ENCODE measurements at regions not wholly inside any gene's neighbourhood (a gene's known extent, or its start where the extent isn't known, plus 50 kb on each side); places are given as distances from the start of the nearest gene placed in this dataset.
"Not testable (repeated sequence)": the region's sequence is repeated elsewhere in the genome, so short reads cannot be mapped to it uniquely, and the experiment has no call there.

DNA sequence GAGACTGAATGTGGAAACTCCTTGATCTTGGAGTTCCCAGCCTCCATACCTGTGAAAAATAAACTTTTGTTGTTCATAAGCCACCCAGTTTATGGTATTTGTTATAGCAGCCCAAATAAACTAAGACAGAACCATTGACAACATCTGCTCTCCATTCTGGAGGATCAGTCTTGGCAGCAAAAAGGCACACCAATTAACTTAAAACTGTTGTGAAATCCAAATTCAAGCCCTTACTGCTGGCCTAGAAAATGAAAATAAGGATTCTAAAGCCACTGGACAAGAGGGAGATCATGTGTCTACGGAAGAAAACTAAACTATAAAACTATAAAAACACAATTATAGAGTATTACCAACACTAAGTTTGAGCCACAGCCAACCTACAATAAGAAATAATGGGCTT, 172.1 kb upstream of the RNPC3 start:
- DNase-seq (ENCODE audit: low spot score), result no peak
- no peak for FAIRE-seq

DNA sequence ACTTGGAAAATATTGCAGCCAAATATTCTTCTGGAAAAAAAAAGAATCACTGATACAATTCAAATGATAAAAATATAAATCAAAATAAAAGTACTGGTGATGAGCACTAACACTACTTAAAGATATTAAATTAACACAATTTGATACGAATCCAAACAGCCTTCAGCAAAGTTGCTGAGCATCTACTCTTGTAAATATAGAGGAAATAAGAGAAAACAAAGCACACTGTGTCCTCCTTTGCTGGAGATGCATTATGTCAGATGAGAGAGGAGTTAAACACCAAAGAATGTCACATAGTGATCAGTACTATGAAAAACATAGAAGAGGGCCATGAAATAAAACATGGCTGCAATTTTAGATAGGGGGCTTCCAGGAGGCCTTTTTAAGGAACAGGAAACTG, 177.4 kb upstream of the RNPC3 start:
- FAIRE-seq (no peak), DNase-seq (ENCODE audit: low spot score) (no peak)

DNA sequence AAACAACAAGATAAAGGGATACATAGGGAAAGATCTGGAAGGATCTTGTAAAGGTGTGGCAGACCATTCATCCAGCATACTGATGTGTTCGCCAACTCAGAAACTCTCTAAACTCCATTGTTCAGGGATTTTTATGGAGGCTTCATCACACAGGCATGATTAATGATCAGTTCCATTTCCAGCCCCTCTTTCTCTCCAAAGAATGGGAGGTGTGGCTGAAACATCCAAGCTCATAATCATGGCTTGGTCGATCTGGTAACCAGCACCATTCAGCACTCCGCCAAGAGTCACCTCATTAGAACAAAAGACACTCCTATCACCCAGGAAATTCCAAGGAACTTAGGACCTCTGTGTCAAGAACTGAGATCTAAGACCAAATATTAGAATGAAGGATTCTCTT, 180.6 kb upstream of the RNPC3 start:
- no peak for DNase-seq (ENCODE audit: low spot score)
- FAIRE-seq, result no peak

DNA sequence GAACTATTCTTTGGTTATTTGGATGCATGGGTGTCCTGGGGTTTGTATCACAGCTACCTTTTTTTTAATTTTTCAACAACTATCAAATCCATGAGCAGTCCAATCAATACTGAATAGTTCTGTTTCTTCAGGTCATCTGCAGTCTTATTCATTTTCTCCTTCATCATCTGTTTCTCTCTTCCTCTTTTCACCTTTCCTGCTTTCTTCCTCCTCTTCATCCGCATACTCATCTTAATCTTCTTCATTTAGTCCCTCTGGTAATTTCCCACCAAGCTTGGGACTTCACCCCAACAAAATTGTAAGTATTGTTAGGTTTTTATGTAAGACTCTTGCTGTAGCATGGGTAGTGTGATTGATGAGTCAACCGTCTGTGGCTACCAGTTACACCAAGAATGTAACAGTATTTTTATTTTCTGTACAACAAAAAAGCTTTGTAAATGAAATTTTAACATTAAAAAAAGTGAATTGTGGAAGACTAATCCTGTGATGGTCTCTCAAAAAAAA, 184.1 kb upstream of the RNPC3 start:
- DNase-seq (ENCODE audit: low spot score) (no peak), FAIRE-seq (no peak)

DNA sequence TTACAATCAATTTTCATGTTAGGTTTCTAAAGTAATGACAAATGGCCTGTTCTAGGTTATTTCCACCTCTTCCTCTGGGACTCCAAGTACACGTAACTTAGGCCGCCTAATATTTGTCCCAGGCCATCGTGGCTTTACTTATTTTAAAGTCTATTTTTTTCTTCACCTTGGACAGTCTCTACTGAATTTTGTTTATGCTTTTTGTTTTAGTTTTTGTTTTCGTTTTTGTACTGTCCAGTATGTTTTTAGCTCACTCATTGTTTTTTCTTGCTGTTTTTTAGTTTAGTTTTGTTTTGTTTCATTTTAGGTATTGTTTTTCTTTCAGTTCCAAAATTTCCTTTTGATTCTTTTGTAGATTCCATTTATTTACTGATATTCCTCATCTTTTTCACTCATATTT, 187.7 kb upstream of the RNPC3 start:
- DNase-seq (ENCODE audit: low spot score) (no peak), FAIRE-seq (no peak)

DNA sequence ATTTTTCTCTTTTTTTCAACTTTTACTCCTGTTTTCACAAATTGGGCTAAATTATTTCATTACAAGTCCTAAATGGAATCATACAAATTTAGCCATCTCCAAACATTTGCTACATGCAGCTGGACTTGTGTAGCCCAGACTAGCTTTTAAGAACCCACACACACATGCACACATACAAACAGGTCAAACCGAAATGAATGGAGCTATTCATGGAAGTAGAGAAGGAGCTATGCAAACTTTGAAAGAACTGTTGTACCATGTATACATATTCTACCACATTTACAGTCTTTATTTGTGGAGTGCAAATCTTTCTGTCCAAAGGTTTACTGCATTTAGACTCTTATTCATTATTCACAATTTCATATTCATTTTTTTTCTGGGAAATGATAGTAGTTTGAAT, 189.1 kb upstream of the RNPC3 start:
- DNase-seq (ENCODE audit: low spot score) (no peak), FAIRE-seq (no peak)

DNA sequence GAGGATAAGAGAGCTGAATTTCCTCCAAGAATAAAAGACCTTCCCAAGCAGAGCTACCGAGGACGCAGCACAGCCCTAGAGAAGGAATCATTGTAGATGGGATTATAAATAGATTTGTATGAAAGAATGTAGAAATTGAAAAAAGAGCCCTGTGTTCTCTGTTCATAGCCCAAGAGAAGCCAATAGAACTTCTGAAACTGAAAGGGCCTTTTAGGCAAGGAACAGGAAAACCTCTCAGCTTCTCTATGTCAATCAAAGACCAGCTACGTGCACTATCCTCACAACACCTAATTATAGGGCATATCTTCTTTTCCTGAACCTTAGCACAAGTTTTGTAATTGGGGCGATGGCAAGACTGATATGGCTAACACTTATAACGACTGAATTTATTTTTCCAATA, 192.4 kb upstream of the RNPC3 start:
- no peak for FAIRE-seq
- no peak for DNase-seq (ENCODE audit: low spot score)

DNA sequence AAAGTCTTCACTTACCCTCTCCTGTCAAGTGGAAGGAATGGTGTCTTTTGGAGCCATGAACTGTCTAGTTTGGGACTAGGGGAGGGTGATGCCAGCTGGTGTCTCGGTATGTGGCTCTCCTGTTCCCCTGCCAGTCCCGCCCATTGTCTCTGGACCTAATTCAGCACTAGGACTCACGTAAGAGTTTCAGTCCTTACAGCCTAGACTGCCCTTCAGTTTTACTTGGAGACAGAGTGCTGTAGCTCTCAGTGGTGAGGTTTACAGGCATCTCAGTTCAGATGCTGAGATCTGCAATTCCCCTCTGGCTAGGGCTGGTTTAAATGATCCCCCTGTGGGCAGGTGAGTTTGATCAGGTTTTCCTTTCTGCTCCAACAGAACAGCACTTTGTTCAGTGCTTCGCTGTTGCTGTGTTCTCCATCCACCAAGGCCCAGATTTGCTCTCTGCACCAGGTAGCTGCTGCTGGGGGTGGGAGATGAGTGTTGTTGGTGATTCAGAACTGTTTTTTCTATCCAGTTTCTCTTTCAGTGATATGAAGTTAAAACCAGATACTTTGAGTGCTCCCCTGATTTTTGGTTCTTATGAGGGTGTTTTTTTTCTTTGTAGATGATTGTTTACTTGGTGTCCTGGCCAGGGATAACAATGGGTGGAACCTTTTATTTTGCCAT, 198.3 kb upstream of the RNPC3 start:
- FAIRE-seq (no peak), DNase-seq (ENCODE audit: low spot score) (no peak)

DNA sequence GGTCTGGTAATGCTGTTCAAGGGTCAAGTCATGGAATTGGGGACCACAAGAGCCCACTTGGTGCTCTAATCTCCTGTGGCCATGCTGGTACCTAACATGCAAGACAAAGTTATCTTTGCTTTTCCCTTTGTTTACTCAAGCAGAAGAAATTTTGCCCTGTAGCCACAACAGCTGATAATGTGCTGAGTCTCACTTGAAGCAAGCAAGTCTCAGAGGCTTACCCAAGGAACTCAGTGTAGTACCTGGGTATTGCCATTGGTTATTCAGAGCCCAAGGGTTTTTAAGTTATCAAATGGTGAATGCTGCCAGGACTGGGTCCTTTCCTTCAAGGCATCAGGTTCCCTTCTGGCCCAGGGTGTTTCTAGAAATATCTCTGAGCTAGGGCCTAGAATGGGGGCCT, 198.9 kb upstream of the RNPC3 start:
- FAIRE-seq (no peak), DNase-seq (ENCODE audit: low spot score) (no peak)

DNA sequence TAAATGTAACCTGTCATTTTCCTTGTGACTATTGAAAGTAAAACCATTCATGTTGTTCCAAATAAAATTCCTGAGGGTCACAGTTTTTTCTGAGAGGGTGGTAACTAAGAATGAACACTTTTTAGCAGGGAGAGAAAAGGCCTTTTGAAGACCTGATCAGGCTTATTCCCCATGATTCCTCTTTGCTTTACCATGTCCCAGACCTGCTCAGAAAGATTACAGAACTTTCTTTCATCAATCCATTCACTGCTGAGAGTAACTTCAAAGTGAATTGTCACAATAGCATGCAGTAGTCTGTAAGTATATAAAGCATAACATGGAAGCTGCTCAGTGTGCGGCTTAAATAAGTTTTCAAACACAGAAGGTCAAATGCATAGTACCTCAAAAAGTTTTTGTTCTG, 201.5 kb upstream of the COL11A1 start:
- no peak for FAIRE-seq

DNA sequence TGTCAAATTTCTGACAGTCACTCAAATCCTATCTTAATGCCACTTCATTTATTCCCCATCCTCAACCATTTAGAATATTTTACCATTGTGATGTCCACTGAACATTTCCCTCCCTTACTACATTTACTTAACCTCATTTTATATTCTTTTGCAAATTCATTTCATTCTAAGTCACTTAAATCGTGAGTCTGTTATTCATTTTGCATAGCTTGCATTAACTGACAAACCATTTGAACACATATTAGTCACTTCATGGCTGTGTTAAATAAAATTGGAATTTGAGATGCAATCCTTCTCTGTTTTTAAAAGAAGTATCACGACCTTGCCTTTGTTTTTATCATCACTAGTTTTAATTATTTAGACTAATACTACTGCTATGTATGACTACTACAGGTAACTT, 199.4 kb upstream of the COL11A1 start:
- FAIRE-seq, result no peak
- no peak for DNase-seq (ENCODE audit: low spot score)

More for the DNA sequence above, 201.5 kb upstream of the COL11A1 start:
- DNase-seq (ENCODE audit: low spot score), result no peak

DNA sequence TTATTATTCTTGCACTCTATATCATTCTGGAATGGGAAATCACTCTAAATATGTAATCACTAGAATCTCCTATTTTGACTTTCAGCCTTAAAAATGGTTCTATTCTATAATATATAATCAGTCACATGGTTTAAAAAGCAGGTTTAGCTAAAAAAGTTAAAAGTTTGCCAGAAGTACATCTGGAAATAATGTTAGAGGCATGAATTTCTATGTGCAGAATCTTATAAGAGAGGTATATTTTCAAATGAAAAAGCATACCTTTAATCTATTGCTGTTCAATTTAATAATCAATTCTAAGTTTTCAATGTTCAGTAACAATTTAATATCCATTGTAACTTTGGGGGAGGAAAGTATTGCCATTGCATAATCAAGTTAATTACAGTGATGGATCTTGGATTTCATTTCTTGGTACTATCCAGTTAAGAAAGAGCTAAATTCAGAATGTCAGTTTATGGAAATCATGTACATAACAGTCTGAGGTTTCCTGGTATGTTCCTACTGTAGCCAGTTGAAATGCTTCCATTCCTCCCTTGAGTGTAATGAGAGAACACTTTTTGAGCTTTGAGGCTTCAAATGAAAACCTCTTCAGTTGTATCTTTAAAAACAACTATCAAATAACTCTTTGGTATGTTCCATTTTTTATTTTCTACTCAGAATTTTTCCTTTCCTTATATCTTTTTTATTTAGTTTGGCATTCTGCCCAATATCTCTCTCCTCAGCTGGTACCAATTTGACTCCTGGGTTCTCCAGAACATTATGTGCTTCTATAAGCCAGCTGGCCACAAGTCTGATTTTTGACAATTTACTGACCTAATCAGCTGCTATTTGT, 175.7 kb upstream of the COL11A1 start:
- DNase-seq (ENCODE audit: low spot score), result no peak
- no peak for FAIRE-seq

DNA sequence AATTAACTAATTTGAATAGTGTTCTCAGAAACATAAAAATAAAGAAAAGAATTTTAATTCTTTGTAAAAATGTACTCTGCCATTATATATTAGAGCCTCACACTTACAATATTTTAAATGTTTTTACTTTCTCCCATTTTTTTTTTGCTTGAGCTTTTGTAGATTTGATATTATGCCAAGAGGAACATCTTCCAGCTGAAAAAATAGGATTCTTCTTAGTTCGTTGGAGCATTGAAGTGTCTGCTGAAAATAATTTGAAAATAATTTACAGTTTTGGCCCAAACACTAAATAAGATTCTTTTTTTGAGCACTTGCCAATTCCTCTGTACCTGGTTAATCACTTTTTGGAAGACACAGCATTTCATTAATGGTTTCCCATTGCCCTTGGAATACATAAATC, 175.0 kb upstream of the COL11A1 start:
- FAIRE-seq, result no peak
- DNase-seq (ENCODE audit: low spot score), result no peak

DNA sequence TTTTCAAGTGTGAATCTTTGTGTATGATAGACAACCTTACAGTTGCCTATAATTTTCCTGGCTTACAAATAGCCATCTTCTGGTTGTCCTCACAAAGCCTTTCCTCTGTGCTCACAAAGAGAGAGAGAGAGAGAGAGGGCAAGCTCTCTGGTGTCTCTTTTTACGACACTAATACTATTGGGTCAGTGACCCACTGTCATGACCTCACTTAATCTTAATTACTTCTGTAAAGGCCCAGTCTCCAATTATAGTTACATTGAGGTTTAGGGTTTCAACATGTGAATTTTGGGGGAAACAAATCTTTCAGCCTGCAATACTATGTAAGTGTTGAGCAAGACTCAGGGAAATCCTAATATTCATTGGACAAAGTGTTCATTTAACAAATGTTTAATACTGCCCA, 167.4 kb upstream of the COL11A1 start:
- FAIRE-seq (no peak), DNase-seq (ENCODE audit: low spot score) (no peak)

DNA sequence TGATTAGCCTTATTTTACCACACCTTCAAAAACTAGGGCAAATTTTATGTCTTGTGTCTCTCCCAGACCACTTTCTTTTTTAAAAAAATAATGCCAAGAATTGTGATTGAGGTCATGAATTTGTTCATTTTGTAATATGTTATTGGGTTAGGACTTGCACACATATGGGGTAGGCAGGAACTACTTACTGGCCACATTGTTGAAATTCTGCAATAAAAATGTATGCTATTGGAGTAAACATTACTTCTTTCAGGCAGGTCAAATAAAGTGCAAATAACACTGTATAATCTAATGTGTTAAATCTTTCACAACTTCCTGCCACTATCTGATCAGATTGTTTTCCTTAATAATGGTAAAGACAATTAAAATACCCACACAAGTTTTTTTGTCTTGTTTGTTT, 166.6 kb upstream of the COL11A1 start:
- DNase-seq (ENCODE audit: low spot score) (no peak), FAIRE-seq (no peak)

DNA sequence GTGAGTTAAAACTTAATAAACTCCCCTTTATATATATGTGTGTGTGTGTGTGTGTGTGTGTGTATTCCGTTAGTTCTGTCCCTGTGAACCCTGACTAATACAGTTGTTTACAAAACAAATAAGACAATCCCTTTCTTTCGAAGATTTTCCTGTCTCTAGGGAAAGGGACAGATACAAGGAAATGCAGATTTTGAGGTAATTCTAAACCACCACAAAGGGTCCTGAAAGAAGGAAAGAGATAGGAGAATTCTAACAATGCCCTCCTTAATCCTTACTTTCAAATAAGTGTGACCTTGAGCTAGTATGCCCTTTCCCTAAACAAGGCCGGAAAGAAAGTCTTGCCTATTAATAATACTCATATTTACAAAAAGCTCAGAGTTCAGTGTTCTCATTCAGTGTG, 164.8 kb upstream of the COL11A1 start:
- no peak for DNase-seq (ENCODE audit: low spot score)

DNA sequence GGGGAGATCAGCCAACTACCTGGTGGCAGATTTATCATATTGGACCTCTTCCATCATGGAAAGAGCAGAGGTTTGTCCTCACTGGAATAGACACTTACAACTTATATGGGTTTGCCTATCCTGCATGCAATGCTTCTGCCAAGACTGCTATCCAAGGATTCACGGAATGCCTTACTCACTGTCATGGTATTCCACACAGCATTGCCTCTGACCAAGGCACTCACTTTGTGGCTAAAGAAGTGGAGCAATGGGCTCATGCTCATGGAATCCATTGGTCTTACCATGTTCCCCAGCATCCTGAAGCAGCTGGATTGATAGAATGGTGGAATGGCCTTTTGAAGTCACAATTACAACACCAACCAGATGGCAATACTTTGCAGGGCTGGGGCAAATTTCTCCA, 163.1 kb upstream of the COL11A1 start:
- not testable (repeated sequence) for FAIRE-seq
- DNase-seq (ENCODE audit: low spot score), result peak; percentile 12

More for the DNA sequence above, 164.8 kb upstream of the COL11A1 start:
- FAIRE-seq, result no peak

DNA sequence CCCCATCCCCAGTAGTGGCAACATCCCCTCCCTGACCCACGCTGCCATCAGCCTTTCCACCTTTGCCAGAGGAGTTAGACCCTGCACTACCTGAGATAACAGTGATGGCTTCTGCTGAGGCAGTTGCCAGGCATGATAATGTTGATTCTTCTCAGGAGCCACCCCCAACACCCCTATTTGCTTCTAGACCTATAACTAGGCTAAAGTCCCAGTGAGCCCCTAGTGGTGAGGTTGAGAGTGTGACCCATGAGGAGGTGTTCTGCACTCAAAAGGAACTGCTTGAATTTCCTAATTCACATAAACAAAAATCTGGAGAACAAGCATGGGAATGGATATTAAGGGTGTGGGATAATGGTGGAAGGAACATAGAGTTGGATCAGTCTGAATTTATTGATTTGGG, 159.6 kb upstream of the COL11A1 start:
- DNase-seq (ENCODE audit: low spot score), result no peak
- no peak for FAIRE-seq

DNA sequence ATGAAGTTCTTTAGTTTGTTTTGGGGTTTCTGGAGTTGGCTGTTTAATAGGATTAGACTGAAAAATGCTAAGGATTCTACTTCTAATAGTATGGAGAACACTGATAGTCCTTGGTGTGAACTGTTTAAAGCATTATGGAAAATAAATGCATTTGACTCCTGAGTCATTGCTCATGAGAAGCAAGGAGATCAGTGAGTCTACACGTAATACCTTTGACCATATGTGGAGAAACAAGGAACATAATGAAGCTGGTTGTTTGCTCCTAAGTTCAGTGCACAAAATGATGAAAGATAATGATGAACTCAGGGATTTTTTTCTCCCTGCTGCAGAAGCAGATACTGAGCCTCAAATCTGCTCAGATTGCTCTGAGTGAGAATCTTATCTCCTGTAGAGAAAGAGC, 158.9 kb upstream of the COL11A1 start:
- no peak for FAIRE-seq
- no peak for DNase-seq (ENCODE audit: low spot score)

DNA sequence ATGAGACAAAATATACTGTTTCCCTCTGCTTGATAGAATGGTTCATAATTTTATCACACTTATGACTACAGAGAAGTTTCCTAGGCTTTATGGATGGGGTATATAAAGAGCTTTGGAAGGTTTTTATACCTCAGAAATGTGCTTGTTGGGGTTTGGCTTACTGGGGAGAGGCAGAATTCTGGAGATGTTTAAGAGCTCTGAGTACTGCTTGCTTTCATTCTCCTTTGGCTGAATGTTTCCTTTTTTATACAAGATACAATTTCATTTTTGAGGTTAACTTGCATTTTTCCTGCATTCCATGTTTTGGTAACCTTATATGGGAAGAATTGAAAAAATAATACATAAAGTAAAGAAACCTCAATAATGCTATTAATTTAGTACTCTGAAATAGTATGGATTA, 157.7 kb upstream of the COL11A1 start:
- no peak for DNase-seq (ENCODE audit: low spot score)
- no peak for FAIRE-seq

DNA sequence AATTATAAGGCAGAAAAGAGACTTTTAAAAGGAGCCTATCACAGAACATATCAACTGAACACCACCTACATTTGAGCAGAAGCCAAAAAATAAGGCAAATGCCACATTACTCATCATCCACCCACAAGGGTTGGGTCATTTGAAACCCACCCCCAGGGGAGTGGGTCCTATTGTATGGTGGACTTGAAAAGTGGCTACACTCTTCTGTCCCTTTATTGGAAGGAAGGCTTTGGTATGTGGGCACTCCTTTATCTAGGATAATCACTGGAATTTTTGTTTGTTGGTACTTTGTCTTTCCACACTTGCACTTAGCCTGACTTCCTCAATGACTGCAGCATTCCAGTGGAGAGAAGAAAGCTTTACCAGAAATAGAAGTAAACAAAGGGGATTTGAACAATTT, 157.2 kb upstream of the COL11A1 start:
- FAIRE-seq (no peak), DNase-seq (ENCODE audit: low spot score) (peak; percentile 38)

DNA sequence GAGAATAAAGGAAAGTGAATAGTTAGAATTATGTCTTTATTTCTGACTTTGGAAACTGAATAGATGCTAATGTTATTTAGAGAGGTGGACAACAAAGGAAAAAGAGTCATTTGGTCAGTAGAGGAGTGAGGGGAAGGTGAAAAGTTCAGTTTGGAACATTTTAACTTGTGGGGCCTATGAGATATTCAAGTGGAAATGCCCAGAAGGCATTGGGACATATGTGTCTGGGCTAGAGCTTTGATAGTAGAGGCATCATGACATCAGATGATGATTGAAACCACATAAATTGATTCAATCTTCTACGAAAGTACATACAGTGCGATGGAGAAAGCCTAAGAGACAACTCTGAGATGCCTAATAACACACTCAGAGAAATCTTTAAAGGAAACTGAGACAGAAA, 151.7 kb upstream of the COL11A1 start:
- no peak for DNase-seq (ENCODE audit: low spot score)
- FAIRE-seq, result no peak

DNA sequence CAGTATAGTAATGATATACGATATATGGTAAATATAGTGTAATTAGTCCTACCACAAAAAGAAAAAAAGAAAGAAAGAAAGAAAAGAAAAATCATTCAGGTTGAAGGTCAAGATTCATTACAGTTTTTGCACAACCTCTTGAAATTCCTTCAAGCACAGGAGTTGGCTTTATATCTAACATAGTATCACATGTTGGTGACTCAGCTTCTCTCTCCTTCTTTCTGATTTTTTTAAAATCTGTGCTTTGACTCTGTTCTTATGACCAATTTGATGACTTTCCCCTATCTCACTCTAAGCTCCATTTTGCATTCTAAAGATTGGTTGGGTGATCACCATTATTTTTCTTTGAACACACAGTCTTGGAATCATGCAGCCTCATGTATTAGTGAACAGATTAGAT, 148.2 kb upstream of the COL11A1 start:
- no peak for DNase-seq (ENCODE audit: low spot score)

More for the DNA sequence above, 148.2 kb upstream of the COL11A1 start:
- FAIRE-seq, result no peak
